ENCODE measurements at regions not wholly inside any gene's neighbourhood (a gene's known extent, or its start where the extent isn't known, plus 50 kb on each side); places are given as distances from the start of the nearest gene placed in this dataset.

DNA sequence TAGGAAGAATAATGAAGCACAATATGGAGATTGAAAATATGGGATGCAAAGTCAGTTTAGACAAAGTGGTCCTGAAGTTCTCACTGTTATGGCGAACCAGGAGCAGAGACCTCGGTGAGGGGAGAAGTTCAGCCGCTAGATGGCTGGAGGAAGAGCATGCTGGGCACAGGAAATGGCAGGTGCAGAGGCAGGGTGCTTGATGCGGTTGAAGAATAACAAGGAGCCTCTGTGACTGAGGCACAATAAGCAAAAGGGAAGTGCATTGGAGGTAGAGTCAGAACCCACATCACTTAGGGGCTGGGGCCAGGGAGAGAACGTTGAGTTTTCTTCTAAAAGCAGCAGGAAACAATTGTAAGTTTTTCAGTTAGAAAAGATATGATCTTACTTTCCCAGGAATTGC, 1725.2 kb downstream of the EFNB2 start:
- no peak for DNase-seq (ENCODE audit: low spot score)
- intact Hi-C loops (cut with DNase I), result no loop called here

DNA sequence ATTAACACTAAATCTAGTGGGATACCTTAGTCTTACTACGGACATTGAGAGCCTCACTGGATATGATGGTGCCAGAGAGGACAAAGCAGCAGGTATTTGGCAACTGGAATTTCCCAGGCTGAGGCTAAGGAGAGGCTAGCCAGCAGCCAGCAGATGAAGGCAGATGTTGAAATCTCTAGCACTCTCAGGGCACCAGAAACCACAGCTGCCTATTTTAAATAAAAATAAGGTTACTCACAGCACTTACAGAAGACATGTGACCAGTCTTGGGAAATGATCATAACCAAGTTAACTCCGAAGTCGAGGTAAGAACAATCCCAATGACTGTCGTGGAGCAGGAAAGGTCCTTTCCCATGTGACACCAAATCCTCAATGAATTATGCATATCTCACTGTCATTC, 1726.0 kb downstream of the EFNB2 start:
- intact Hi-C loops (cut with DNase I), result no loop called here
- DNase-seq (ENCODE audit: low spot score), result no peak

DNA sequence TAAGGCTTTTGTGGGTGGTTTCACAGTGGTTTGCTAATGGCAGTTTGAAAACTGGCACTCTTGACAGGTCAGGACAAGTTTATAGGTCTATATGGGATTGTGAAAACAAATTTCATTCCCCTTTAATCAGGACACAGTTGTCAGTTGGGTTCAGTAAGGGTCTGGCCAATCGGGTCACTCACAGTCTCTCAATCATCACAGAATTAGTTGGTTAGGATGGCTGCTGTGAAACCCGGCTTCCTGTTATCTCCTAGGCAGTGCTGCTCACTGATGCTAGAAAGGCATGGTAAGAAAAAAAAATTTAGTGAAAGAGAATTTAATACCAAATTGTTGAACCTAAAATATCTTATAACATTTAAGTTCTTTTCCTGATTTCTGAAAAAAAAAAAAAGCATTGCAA, 1730.1 kb downstream of the EFNB2 start:
- no peak for DNase-seq (ENCODE audit: low spot score)
- intact Hi-C loops (cut with DNase I), result no loop called here

DNA sequence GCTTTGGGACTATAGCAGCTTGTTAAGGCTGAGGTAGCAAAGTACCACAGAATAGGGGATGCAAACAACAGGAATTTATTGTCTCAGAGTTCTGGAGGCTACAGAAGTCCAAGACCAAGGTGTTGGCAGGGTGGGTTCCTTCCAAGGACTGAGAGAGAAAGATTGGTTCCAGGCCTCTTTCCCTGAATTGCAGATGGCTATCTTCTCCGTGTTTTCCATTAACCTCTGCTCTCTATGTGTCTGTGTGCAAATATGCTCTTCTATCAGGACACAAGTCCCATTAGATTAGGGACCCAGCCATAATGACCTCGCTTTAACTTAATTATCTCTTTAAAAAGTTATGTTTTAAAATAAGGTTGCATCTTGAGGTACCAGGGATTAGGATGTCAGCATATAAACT, 1732.9 kb upstream of the SLC10A2 start:
- intact Hi-C loops (cut with DNase I), result no loop called here
- no peak for DNase-seq (ENCODE audit: low spot score)

DNA sequence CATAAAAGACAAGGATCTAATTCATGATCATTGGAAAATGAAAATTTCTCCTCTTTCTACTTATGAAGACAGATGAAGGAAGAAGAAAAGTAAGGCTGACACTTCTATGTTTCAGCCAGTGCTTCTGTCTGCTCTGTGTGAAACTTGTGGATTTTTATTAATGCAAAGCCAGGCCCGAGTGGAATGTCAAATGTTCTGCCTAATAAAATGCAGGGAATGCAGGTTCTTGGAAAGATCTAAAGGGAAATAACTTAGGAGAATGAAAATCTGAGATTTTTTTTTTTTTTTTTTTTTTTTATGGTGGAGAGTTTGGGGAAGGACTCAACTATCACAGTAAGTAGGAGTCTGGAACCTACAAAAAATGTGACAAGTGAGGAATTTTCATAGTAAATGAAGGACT, 1732.3 kb upstream of the SLC10A2 start:
- intact Hi-C loops (cut with DNase I), result no loop called here
- DNase-seq (ENCODE audit: low spot score), result no peak

DNA sequence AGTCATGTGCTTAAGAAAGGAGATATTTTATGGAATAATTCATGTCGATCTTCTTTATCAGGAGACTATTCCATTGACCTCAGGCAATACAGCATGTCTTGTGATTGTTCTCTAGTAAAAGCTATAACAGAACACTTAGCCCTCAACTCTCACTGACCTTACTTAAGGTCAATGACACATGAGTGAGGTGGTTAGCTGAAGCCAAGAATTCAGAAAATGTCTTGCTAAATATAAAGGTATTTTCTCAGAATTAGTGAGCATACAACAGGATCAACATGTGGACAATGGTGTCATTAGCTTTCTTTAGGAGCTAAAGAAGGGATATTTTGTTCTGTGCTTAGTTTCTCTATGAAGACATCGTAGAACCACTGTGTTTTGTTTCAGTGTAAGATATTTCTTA, 1730.4 kb upstream of the SLC10A2 start:
- no peak for DNase-seq (ENCODE audit: low spot score)
- intact Hi-C loops (cut with DNase I), result no loop called here

DNA sequence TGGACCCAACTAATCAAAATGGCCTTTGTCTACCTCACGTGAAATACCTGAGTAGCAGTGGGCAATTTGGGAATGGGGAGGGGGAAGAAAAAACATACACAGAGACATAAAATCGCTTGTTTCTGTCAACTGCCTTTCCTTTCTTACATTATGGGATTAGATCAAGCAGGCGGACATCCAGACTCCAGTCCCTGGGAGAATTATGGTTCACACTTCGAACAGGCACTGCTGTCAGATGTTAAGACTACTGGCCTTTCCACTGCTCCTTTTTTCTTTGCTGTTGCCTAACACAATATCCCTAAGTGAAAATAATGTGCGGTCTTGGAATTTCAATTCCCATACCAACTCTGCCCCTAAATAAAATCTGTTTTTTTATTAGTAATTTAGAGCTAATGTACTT, 1719.7 kb upstream of the SLC10A2 start:
- intact Hi-C loops (cut with DNase I), result loop anchor here (10.0 kb wide), 1 partner anchor 1749 kb away; the partner anchor contains the start of gene EFNB2
- DNase-seq (ENCODE audit: low spot score), result no peak

DNA sequence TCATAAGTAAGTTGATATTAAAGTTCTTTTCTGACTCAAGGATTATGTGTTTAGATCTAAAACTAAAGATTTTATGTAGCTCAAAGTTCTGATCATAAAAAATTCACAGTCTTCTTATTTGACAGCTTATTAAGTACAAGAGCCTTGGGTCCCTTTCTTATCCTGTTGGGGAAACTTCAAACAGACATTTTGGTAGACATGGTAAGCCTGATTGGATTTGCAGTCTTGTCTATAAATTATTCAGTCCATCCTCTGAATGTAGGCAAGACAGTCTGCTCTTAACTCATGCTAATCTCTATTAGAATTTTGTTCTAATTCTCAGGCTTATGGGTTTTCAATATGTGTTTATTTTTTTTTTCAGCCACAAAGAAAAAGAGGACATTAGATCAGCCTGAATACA, 1718.7 kb upstream of the SLC10A2 start:
- no peak for DNase-seq (ENCODE audit: low spot score)
- intact Hi-C loops (cut with DNase I), result loop anchor here (10.0 kb wide), 1 partner anchor 1750 kb away; the partner anchor contains the start of gene EFNB2

DNA sequence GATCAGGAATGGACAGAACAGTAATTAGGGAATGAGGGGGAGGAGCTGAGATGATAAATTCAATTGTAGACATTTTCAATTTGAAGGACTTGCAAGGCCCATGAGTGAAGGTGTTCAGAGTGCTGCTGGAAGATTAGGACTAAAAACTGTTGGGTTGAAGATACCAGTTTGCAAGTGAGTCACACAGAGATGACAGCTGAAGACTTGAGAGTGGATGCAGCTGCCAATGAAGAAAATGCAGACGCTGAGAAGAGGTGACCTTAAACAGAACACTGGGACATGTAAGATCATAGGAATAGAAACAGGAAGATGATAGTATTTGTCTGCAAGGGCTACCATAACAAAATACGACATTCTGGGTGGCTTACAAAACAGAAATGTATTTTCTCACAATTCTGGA, 1716.5 kb upstream of the SLC10A2 start:
- no peak for DNase-seq (ENCODE audit: low spot score)
- intact Hi-C loops (cut with DNase I), result loop anchor here (10.0 kb wide), 1 partner anchor 1752 kb away; the partner anchor contains the start of gene EFNB2

DNA sequence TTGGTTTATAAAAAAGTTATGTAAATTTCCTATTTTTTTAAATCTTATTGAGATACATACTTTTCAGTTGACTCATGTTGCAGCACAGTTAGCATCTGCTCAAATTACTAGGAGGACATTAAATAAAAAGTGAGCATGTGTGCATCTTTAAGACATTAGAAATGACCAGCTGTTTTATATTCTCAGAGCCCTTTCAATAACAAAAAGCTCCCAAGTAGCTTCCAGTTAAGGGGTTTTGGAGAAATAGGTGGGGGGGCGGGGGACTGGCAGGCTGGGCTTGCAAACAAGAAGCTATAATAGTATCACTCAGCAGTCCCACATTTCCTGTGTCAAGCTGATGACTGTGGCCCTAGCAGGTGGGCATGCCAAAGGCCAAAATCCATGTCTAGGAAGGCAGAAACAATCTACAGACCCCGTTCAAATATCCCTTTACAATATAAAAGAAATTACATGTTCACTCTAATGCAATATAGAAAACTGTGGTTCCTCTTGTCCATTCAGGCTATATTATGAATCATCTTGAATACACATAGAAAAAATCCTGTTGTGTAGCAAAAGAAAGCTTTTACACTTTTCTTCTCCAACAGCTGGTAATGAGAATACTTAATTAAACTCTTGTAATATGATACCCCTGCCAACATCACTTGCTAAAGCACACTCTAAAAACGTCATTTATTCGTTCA, 1713.2 kb upstream of the SLC10A2 start:
- intact Hi-C loops (cut with DNase I), result loop anchor here (10.0 kb wide), 1 partner anchor 425 kb away; no protein-coding TSS in a partner anchor
- DNase-seq (ENCODE audit: low spot score), result no peak

DNA sequence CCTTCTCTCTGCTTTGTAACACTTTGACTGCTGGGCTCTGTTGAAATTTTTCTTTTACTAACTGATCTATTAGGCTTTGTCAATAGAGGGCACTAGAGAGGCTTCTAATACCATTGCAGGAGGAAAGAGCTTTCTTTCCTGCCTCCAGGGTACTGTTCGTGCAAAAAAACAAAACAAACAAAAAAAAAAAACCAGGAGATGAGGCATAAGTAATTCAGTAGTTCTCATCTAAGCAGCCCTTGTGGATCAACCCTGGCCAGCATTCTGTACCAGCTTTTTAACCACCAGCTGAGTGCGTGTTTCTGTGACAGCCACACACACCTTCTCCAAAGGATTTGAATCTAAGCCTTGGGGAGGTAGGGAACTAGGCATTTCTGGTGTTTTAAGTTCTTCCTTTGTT, 1707.6 kb upstream of the SLC10A2 start:
- no peak for DNase-seq (ENCODE audit: low spot score)
- intact Hi-C loops (cut with DNase I), result loop anchor here (10.0 kb wide), 1 partner anchor 431 kb away; no protein-coding TSS in a partner anchor

DNA sequence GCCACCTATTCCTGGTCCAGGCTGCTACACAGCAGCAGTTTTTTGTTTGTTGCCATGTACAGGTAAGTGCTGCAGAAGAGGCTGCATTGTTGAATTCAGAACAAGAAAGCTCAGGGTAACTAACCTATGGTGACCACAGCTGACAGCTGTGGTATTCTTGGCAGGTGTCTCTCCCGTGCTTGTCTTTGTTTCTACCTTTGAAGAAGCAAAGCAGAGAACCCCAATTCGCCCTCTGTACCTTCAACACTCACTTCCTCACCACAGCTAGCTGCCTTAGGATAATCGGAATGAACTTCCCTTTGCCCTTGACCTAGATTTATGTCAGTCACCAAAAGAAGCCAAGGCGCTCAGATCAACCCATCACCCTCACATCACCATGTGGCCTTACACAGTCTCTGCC, 1703.3 kb upstream of the SLC10A2 start:
- no peak for DNase-seq (ENCODE audit: low spot score)
- intact Hi-C loops (cut with DNase I), result no loop called here

DNA sequence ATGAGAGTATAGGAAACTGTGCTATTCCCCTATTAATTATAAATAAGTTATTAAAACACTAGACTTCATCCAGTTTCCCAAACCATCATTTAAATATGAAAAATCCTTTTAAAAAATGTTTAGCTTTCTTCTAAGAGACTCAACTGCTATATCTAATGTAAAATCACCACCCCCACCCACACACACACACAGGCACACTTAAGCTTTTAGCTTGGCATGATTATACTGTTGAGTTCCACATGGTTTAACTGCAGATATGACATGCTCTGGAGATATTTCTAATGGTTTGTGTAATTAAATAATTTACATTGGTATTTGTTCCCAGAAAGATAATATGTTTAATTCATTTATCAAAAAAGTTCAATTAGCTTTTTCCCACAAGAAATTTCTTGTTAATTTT, 1700.1 kb upstream of the SLC10A2 start:
- DNase-seq (ENCODE audit: low spot score), result no peak

DNA sequence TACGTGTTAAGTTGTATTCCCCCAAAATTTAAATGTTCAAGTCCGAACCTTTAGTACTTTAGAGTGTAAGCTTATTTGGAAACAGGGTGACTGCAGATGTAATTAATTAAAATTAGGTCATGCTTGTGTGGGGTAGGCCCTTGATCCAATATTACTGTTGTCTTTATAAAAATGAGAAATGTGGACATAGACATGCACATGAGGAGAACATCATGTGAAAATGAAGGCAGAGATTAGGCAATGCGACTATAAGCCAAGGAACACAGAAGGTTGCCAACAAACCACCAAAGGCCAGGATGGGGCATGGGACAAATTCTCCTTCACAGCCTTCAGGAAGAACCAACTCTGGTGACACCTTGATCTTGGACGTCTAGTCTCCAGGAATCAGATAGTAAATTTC, 1698.4 kb upstream of the SLC10A2 start:
- intact Hi-C loops (cut with DNase I), result no loop called here

More for the DNA sequence above, 1700.1 kb upstream of the SLC10A2 start:
- intact Hi-C loops (cut with DNase I), result no loop called here

DNA sequence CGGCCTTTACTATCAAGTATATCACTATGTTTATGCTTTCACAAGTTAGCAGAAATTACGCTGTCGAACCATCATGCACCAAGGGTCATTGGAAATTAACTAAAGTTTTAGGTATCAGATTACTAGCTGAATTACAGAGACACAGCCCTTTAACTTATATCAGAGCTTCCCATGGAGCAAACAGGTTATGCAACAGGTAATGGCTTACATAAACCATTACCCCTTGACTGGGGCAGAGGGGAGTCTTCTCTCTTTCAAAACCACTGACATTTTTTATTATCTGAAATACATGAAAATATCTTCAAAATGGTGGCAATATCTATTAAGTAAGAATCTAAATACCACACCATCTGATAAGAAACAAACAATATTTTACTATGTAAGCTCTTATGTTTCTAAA, 1692.9 kb upstream of the SLC10A2 start:
- intact Hi-C loops (cut with DNase I), result no loop called here
- DNase-seq (ENCODE audit: low spot score), result no peak

More for the DNA sequence above, 1698.4 kb upstream of the SLC10A2 start:
- DNase-seq (ENCODE audit: low spot score), result no peak

DNA sequence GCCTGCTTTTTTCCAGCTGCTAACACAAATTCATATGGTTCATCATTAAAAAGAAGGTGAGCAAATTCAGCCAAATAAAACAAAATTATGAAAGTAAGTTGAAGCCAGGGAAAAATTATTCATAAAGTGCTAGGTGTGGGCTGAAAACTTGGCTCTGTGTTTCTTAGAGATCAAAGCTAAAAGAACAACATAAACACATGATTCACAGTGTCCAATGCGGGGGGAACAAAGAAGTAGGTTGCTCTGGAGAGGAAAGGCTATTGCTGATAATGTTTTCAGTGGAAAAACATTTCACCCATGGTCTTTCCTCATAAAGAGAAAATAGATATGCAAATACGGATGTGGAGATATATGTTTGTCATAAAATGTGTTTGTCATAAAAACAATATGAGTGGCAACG, 1691.5 kb upstream of the SLC10A2 start:
- no peak for DNase-seq (ENCODE audit: low spot score)
- intact Hi-C loops (cut with DNase I), result no loop called here

DNA sequence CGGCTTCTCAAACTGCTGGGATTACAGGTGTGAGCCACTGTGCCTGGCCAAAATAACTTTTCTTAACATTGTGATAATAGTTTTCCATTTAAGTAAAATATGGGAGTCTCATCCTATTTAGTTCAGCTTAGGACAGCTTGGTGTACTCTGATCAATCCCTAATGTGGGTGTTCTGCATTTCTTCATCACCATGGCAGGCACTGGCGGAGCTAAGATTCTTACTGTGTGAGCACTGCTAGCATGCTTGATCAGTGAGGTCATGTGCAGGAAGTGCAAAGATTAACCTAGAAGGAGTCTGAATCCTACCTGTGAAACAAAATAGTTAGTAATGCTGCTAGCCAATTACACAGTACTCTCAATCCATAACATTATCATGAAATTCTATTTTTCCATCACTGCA, 1684.2 kb upstream of the SLC10A2 start:
- intact Hi-C loops (cut with DNase I), result no loop called here
- no peak for DNase-seq (ENCODE audit: low spot score)

DNA sequence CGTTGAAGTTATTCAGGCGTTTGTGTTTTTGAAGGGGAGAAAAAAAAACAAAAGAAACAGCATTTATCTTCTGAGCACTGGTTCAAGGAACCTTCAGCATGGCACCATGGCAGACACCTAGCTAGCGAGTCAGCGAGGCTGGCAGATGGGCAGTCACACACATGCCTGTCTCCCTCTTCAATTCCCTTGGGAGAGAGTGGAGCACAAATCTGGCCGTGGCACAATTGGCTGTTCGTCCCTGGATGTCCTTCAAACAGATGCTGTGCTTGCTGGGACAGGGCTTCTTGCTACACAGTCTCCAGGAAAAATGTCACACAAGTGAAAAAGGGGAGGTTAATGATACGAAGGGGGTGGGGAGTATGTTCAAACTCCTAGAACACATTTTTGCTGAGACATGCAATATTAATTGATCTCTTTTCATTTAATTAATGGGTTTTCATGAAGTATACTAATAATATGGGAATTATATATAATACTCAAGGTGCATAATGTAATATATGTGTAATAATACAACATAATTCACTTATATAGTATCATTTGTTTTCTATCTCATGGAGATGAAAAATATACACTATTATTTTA, 1674.5 kb upstream of the SLC10A2 start:
- no peak for DNase-seq (ENCODE audit: low spot score)
- intact Hi-C loops (cut with DNase I), result no loop called here

DNA sequence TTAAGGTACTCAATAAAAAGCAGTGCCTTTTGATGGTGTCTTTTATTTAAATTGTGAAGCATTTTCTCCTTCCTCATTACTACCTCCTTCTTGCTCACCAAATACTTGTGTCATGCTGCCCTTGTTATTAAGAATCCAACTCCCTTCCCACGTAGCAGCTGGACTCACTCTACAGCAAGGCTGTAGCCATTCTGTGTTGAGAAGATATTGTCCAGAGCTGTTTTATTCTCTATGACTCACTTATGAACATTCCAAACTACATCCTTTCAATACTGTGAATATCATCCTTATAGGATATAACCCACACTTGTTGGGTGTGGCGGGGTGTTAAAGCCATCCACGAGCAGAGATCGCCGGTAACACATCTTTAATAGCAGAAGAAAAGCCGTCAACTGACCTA, 1671.5 kb upstream of the SLC10A2 start:
- intact Hi-C loops (cut with DNase I), result no loop called here
- no peak for DNase-seq (ENCODE audit: low spot score)

DNA sequence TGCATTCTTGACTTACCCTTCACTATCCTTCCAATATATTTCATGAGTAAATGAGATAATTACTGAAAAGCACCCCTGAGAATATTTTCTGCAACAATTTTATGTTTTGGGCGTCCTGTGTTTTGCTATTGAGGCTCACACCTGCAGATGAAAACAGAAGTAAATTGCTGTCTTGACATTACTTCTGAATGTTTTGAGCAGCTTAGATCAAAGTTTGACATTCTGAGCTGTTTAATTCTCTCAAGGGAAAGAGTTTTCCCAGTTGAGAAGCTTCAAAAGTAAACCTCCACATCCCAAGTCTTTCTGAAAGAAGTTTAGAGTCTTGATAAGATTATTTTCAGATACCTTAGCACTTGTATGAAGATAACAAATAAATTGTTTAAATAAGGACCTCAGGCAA, 1667.2 kb upstream of the SLC10A2 start:
- DNase-seq (ENCODE audit: low spot score), result no peak
- intact Hi-C loops (cut with DNase I), result no loop called here

DNA sequence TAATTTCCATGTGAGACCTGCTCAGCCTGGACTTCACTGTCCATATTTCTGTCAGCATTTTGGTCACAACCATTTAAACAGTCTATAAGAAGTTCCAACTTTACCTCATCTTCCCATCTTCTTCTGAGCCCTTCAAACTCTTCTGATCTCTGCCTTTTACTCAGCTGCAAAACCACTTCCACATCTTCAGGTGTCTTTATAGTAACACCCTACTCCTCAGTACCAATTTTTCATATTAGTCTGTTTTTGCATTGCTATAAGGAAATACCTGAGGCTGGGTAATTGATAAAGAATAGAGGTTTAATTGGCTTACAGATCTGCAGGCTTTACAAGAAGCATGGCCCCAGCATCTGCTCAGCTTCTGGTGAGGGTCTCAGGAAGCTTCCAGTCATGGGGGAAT, 1648.9 kb upstream of the SLC10A2 start:
- intact Hi-C loops (cut with DNase I), result no loop called here

More for the DNA sequence above, 1648.9 kb upstream of the SLC10A2 start:
- DNase-seq (ENCODE audit: low spot score), result no peak

Data from cardiac septum (tissue), 1 donor.